ENCODE measurements at regions not wholly inside any gene's neighbourhood (a gene's known extent, or its start where the extent isn't known, plus 50 kb on each side); places are given as distances from the start of the nearest gene placed in this dataset.
"Not testable (repeated sequence)": the region's sequence is repeated elsewhere in the genome, so short reads cannot be mapped to it uniquely, and the experiment has no call there.

GRCh38 chr9:22210262-22210661 is 201.2 kb upstream of the CDKN2B start:
- H3K27me3 Mint-ChIP-seq: peaks cover 3% of the 10 kb centered on the region
- no peak overlapping the region for H3K4me3 Mint-ChIP-seq
- peaks cover 1% of the 10 kb centered on the region for H3K36me3 Mint-ChIP-seq
- H3K4me1 Mint-ChIP-seq: peaks cover 21 to 38% (median 37%) of the 10 kb centered on the region in 3 donors
- H3K9me3 Mint-ChIP-seq: no peaks in the 10 kb centered on the region
- H3K27ac Mint-ChIP-seq: no peak overlapping the region

- Mint-ChIP-seq H3K9me3 (no peaks in the 10 kb centered on the region), H3K27ac (no peak overlapping the region), H3K27me3 (peaks cover 3% of the 10 kb centered on the region), H3K4me1 (peaks cover 19 to 34% (median 32%) of the 10 kb centered on the region in 3 donors), H3K4me3 (no peak overlapping the region), H3K36me3 (no peaks in the 10 kb centered on the region)
Observed at GRCh38 chr9:22210936-22211335, 201.8 kb upstream of the CDKN2B start.

DNA sequence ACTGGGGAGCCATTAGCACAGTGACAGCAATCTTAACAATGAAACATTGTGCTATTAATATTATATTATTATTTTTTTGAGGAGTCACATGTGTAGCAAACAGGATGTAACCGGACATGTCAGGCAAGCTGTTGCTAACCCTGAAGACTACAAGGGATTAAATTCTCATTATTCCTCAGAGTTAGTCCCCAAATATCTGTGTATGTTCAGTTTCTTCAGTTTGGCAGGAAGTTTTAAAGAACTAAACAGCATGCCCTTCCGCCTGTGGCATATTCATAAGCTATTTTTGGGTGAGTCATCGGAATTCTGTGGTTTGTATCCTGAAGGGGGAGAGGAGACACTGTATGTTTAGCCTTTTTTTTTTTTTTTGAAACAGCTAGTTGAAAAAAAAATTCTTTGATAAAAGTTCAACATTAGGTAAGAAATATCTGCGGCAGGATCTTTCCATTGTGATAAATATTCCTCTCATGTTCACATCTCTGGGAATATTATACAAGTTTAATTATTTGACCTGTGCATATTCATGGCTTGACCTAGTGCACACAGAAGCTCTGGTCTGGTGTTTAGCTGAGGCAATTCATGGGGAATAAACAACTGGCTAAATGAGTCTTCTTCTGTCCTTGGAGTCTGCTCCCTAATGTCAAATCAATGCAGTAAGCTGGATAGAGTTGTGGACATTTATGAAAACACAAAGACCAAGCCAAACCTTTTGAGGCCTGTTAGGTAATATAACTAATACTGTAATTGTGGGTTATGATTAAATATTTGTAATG is 202.7 kb upstream of the CDKN2B start:
- Mint-ChIP-seq H3K4me3 (no peak overlapping the region), H3K4me1 (peaks cover 16 to 27% (median 26%) of the 10 kb centered on the region in 3 donors), H3K9me3 (no peaks in the 10 kb centered on the region), H3K27me3 (peaks cover 2% of the 10 kb centered on the region), H3K27ac (no peak overlapping the region), H3K36me3 (no peaks in the 10 kb centered on the region)

DNA sequence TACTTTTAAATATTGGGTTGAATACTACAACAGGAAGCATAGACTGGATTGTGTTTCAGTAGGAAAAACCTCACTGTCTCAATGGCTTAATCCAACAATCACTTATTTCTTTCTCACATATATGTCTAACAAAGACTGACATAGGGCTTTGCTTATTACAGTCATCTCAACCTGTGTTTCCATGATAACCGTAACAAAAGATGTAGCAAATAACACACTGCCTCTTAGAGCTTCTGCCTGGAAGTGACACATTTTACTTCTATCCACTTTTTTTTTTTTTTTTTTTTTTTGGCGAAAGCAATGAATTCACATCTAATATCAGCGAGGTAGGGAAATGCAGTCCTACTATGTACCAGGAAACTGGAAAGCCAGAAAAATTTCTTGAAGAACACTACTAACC is 204.9 kb upstream of the CDKN2B start:
- H3K27ac Mint-ChIP-seq: no peak overlapping the region
- H3K4me1 Mint-ChIP-seq: peaks cover 3 to 10% (median 9%) of the 10 kb centered on the region in 3 donors
- H3K4me3 Mint-ChIP-seq: no peak overlapping the region
- no peaks in the 10 kb centered on the region for H3K9me3 Mint-ChIP-seq
- no peaks in the 10 kb centered on the region for H3K36me3 Mint-ChIP-seq
- no peaks in the 10 kb centered on the region for H3K27me3 Mint-ChIP-seq

- Mint-ChIP-seq H3K27me3 (no peaks in the 10 kb centered on the region), H3K9me3 (no peaks in the 10 kb centered on the region), H3K4me3 (no peak overlapping the region), H3K27ac (no peak overlapping the region), H3K36me3 (no peaks in the 10 kb centered on the region), H3K4me1 (peaks cover 0 to 6% (median 5%) of the 10 kb centered on the region in 3 donors)
Observed at GRCh38 chr9:22214497-22215031, 205.5 kb upstream of the CDKN2B start.

GRCh38 chr9:22215521-22215920 is 206.4 kb upstream of the CDKN2B start:
- no peak overlapping the region for H3K4me3 Mint-ChIP-seq
- H3K36me3 Mint-ChIP-seq: no peaks in the 10 kb centered on the region
- H3K27me3 Mint-ChIP-seq: no peaks in the 10 kb centered on the region
- no peak overlapping the region for H3K27ac Mint-ChIP-seq
- H3K9me3 Mint-ChIP-seq: no peaks in the 10 kb centered on the region
- peaks cover 0 to 6% (median 4%) of the 10 kb centered on the region in 3 donors for H3K4me1 Mint-ChIP-seq

DNA sequence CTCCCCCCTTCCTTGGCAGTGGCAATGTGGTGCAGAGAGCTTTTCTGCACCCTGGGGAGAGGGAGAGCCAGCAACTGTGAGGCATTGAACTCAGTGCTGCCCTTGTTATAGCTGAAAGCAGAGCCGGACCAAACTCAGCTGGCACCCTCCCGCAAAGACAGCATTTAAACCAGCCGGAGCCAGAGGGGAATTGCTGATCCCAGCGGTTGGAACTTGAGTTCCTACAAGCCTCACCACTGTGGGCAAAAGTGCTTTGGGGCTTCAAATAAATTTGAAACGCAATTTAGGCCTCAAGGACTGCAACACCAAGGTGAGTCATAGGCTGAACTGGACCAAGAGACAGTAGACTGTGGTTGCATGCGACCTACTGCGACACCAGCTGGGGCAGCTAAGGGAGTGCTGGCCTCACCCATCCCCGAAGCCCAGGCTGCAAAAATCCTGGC is 207.6 kb upstream of the CDKN2B start:
- no peak overlapping the region for H3K4me3 Mint-ChIP-seq
- no peak overlapping the region for H3K27ac Mint-ChIP-seq
- no peaks in the 10 kb centered on the region for H3K27me3 Mint-ChIP-seq
- no peaks in the 10 kb centered on the region for H3K9me3 Mint-ChIP-seq
- peaks cover 0 to 6% (median 4%) of the 10 kb centered on the region in 3 donors for H3K4me1 Mint-ChIP-seq
- no peaks in the 10 kb centered on the region for H3K36me3 Mint-ChIP-seq

DNA sequence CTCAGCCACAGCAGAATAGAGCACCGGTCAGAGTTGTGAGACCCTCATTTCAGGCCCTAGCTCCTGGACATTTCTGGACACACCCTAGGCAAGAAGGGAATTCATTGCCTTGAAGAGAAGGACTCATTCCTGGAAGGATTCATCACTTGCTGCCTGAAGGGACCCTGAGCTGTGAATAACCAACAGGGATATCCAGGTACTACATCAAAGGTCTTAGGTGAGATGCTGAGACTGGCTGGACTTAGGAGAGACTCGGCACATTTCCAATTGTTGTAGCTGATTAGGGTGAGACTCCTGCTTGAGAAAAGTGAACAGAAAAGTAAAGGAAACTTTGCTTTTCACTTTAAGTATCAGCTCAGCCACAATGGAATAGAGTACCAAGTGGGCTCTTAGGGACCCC is 208.1 kb upstream of the CDKN2B start:
- H3K27me3 Mint-ChIP-seq: no peaks in the 10 kb centered on the region
- no peak overlapping the region for H3K27ac Mint-ChIP-seq
- H3K36me3 Mint-ChIP-seq: no peaks in the 10 kb centered on the region
- H3K4me1 Mint-ChIP-seq: peaks cover 0 to 4% (median 3%) of the 10 kb centered on the region in 3 donors
- no peaks in the 10 kb centered on the region for H3K9me3 Mint-ChIP-seq
- no peak overlapping the region for H3K4me3 Mint-ChIP-seq

GRCh38 chr9:22225856-22226255 is 216.8 kb upstream of the CDKN2B start:
- H3K9me3 Mint-ChIP-seq, H3K27me3 Mint-ChIP-seq, H3K27ac Mint-ChIP-seq, H3K36me3 Mint-ChIP-seq, H3K4me1 Mint-ChIP-seq, H3K4me3 Mint-ChIP-seq: not testable (repeated sequence)

DNA sequence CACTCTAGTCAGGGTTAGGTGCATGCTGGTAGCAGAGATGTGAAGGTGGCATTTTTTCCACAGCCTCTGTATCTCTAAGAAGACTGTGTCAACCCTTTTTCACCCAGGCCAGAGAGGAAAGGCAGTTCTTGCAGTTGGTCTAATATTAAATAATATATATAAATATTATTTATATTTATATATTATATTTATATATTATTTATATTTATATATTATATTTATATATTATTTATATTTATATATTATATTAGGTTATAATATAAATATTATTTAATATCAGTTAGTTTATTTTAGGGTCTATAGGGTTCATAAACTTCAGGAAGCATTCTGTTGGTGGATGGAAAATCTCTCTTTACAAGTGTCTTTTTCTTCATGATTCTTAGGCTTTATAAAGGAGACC is 218.6 kb upstream of the DMRTA1 start:
- Mint-ChIP-seq H3K9me3 (peaks cover 2 to 10% (median 7%) of the 10 kb centered on the region in 3 donors), H3K27me3 (peaks cover 8% of the 10 kb centered on the region), H3K36me3 (no peaks in the 10 kb centered on the region), H3K27ac (no peak overlapping the region), H3K4me1 (peaks cover 0 to 4% (median 0%) of the 10 kb centered on the region in 3 donors), H3K4me3 (no peak overlapping the region)

- Mint-ChIP-seq H3K9me3 (peaks cover 2 to 10% (median 7%) of the 10 kb centered on the region in 3 donors), H3K27ac (no peak overlapping the region), H3K4me1 (peaks cover 0 to 4% (median 0%) of the 10 kb centered on the region in 3 donors), H3K27me3 (peaks cover 8% of the 10 kb centered on the region), H3K4me3 (no peak overlapping the region), H3K36me3 (no peaks in the 10 kb centered on the region)
Observed at GRCh38 chr9:22228542-22228941, 218.1 kb upstream of the DMRTA1 start.

DNA sequence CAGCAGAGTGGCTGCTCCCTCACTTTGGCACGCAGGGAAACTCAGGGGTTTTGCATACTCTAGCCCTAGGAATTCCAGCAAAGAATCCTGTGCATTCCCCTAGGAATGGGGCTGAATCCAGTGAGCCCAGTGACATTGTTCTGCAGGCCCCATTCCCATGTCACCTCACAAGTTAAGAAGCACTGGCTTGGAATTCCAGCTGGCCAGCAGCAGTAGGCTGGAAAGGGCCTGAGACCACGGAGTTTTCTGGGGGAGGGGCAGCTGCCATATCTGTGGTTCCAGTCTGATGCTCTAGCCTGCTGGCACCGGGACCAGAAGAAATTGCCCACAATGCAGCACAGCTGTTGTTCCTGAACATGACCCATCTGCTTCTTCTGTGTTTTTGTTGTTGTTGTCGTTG is 217.6 kb upstream of the DMRTA1 start:
- H3K4me3 Mint-ChIP-seq: no peak overlapping the region
- peaks cover 8% of the 10 kb centered on the region for H3K27me3 Mint-ChIP-seq
- no peak overlapping the region for H3K27ac Mint-ChIP-seq
- H3K9me3 Mint-ChIP-seq: peaks cover 2 to 10% (median 7%) of the 10 kb centered on the region in 3 donors
- no peaks in the 10 kb centered on the region for H3K36me3 Mint-ChIP-seq
- H3K4me1 Mint-ChIP-seq: peaks cover 0 to 4% (median under 1%) of the 10 kb centered on the region in 3 donors

DNA sequence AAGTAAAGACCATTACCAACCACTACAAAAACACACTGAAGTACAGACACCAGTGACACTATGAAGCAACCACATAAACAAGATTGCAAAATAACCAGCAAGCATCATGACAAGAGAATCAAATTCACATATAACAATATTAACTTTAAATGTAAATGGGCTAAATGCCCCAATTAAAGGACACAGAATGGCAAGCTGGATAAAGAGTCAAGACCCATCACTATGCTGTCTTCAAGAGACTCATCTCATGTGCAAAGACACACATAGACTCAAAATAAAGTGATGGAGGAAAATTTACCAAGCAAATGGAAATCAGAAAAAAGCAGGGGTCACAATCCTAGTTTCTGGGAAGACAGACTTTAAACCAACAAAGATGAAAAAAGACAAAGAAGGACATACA is 215.3 kb upstream of the DMRTA1 start:
- not testable (repeated sequence) for H3K27me3 Mint-ChIP-seq, H3K36me3 Mint-ChIP-seq, H3K27ac Mint-ChIP-seq, H3K4me1 Mint-ChIP-seq, H3K4me3 Mint-ChIP-seq
- H3K9me3 Mint-ChIP-seq: peaks cover 0 to 15% (median 10%) of the 10 kb centered on the region in 3 donors

- Mint-ChIP-seq H3K27me3 (peaks cover 8% of the 10 kb centered on the region), H3K4me1 (peaks cover 0 to 6% (median 4%) of the 10 kb centered on the region in 3 donors), H3K27ac (no peak overlapping the region), H3K4me3 (no peak overlapping the region), H3K9me3 (peaks cover 0 to 15% (median 10%) of the 10 kb centered on the region in 3 donors), H3K36me3 (peaks cover 3% of the 10 kb centered on the region)
Observed at GRCh38 chr9:22232971-22233370, 213.7 kb upstream of the DMRTA1 start.

GRCh38 chr9:22237497-22238363 is 208.9 kb upstream of the DMRTA1 start:
- Mint-ChIP-seq H3K36me3 (peaks cover 3% of the 10 kb centered on the region), H3K4me1 (peaks cover 17 to 41% (median 26%) of the 10 kb centered on the region in 3 donors), H3K4me3 (no peak overlapping the region), H3K27me3 (peaks cover 2% of the 10 kb centered on the region), H3K9me3 (peaks cover 0 to 5% (median 3%) of the 10 kb centered on the region in 3 donors), H3K27ac (no peak overlapping the region)

Data from IgD-negative memory B cell (primary cell).